Glutamatergic neuron (in vitro differentiated cells): ENCODE measurements at regions not wholly inside any gene's neighbourhood (a gene's known extent, or its start where the extent isn't known, plus 50 kb on each side); places are given as distances from the start of the nearest gene placed in this dataset.

Source experiments
- DNase-seq: peaks from one replicate; pipeline ENCODE4 v3.0.0; 2022
- H3K27ac Mint-ChIP-seq: one replicate; pipeline ENCODE4 v1.8.0; 2020; ENCODE audit warnings: mild to moderate bottlenecking, mixed read lengths, inconsistent platforms; ENCODE audit not compliant: unreplicated experiment
- H3K27me3 Mint-ChIP-seq: one replicate; pipeline ENCODE4 v1.8.0; 2020; ENCODE audit warnings: mild to moderate bottlenecking, moderate library complexity, mixed read lengths, inconsistent platforms; ENCODE audit not compliant: unreplicated experiment
- H3K36me3 Mint-ChIP-seq: one replicate; pipeline ENCODE4 v1.8.0; 2020; ENCODE audit warnings: mild to moderate bottlenecking, mixed read lengths, inconsistent platforms; ENCODE audit not compliant: unreplicated experiment
- H3K4me1 Mint-ChIP-seq: one replicate; pipeline ENCODE4 v1.8.0; 2020; ENCODE audit warnings: mild to moderate bottlenecking, low read depth, mixed read lengths, inconsistent platforms; ENCODE audit not compliant: unreplicated experiment
- H3K4me3 Mint-ChIP-seq: one replicate; pipeline ENCODE4 v1.8.0; 2020; ENCODE audit warnings: mild to moderate bottlenecking, mixed read lengths, inconsistent platforms; ENCODE audit not compliant: unreplicated experiment
- H3K9me3 Mint-ChIP-seq: one replicate; pipeline ENCODE4 v1.8.0; 2020; ENCODE audit warnings: mild to moderate bottlenecking, moderate library complexity, mixed read lengths, inconsistent platforms; ENCODE audit not compliant: unreplicated experiment
- CTCF ChIP-seq: fragments of 200-600 bp; sonication (generic); IDR thresholded peaks from one replicate; pipeline ENCODE4 v1.5.0; 2021; ENCODE audit not compliant: partially characterized antibody, unreplicated experiment

GRCh38 chr11:130765951-130766649, 150.2 kb downstream of the SNX19 start:
- Mint-ChIP-seq H3K4me3 (no peak overlapping the region), H3K4me1 (peaks cover 4% of the 10 kb centered on the region), H3K9me3 (no peaks in the 10 kb centered on the region), H3K36me3 (peaks cover 9% of the 10 kb centered on the region), H3K27me3 (peaks cover 3% of the 10 kb centered on the region), H3K27ac (no peak overlapping the region)
- no peak for DNase-seq
- TF ChIP-seq CTCF = no peak

GRCh38 chr11:130766650-130767565, 149.4 kb downstream of the SNX19 start:
- TF ChIP-seq CTCF = no peak
- no peaks in the 10 kb centered on the region for H3K4me1 Mint-ChIP-seq
- no peak overlapping the region for H3K27ac Mint-ChIP-seq
- no peaks in the 10 kb centered on the region for H3K9me3 Mint-ChIP-seq
- DNase-seq = no peak
- H3K36me3 Mint-ChIP-seq = peaks cover 9% of the 10 kb centered on the region
- no peak overlapping the region for H3K4me3 Mint-ChIP-seq
- H3K27me3 Mint-ChIP-seq = peaks cover 2% of the 10 kb centered on the region

- TF ChIP-seq CTCF = no peak
Measured at GRCh38 chr11:130769782-130770535, 146.3 kb downstream of the SNX19 start.

GRCh38 chr11:130771708-130772107, 144.6 kb downstream of the SNX19 start:
- H3K27me3 Mint-ChIP-seq = peaks cover 2% of the 10 kb centered on the region
- no peaks in the 10 kb centered on the region for H3K36me3 Mint-ChIP-seq

More at GRCh38 chr11:130769782-130770535, 146.3 kb downstream of the SNX19 start:
- Mint-ChIP-seq H3K27me3 (peaks cover 4% of the 10 kb centered on the region), H3K4me1 (no peaks in the 10 kb centered on the region), H3K27ac (no peak overlapping the region), H3K4me3 (no peak overlapping the region), H3K9me3 (no peaks in the 10 kb centered on the region), H3K36me3 (peaks cover 5% of the 10 kb centered on the region)
- DNase-seq = no peak

More at GRCh38 chr11:130771708-130772107, 144.6 kb downstream of the SNX19 start:
- Mint-ChIP-seq H3K9me3 (no peaks in the 10 kb centered on the region), H3K27ac (no peak overlapping the region), H3K4me3 (no peak overlapping the region), H3K4me1 (no peaks in the 10 kb centered on the region)
- TF ChIP-seq CTCF = no peak
- DNase-seq = no peak
